ENCODE measurements at regions not wholly inside any gene's neighbourhood (a gene's known extent, or its start where the extent isn't known, plus 50 kb on each side); places are given as distances from the start of the nearest gene placed in this dataset.

- 82% methylated on average over 9 of the region's 9 CpGs; no CpG with 5 or more reads in 1 of the 2 experiments for WGBS, 2 experiments (ENCODE audit: extremely low coverage in 1 of 2, insufficient coverage in 1 of 2, insufficient read length in 1 of 2, insufficient replicate concordance in 2 of 2, low coverage in 1 of 2, low lambda C conversion rate in 2 of 2, missing lambda C conversion rate in 1 of 2)
- H3K4me3 ChIP-seq (ENCODE audit: extremely low read depth in 1 of 4, insufficient read depth in 2 of 4, low read depth in 3 of 4, low read length in 4 of 4) = no peak overlapping the region
Measured at GRCh38 chr17:77814091-77814772, 144.3 kb upstream of the TNRC6C start.

More at GRCh38 chr17:77814091-77814772, 144.3 kb upstream of the TNRC6C start:
- H3K23me2 ChIP-seq (ENCODE audit: low read depth, low read length) = peaks cover 7% of the 10 kb centered on the region; the same call in 1 of the 2 replicates
- H2BK12ac ChIP-seq (ENCODE audit: low read depth, low read length) = no peak overlapping the region
- ChIA-PET POLR2A (ENCODE audit: partially characterized antibody) (no interaction called here), CTCF (ENCODE audit: partially characterized antibody) (interaction anchor here (1.5 to 1.7 kb wide), 3 partner anchors 24 to 267 kb away, joined by 4 to 6 read pairs (median 5); no protein-coding TSS in a partner anchor)
- H4K5ac ChIP-seq (ENCODE audit: insufficient read length, low read depth, low read length) = no peak overlapping the region
- H3K4me2 ChIP-seq (ENCODE audit: insufficient read depth in 1 of 2, low read depth in 2 of 2, low read length in 2 of 2) = no peak overlapping the region
- DNase-seq (ENCODE audit: low read depth in 1 of 2, low spot score in 2 of 2) = no peak
- H3K4ac ChIP-seq (replicated peaks; ENCODE audit: insufficient read length, low read depth, low read length) = no peak overlapping the region
- no peak overlapping the region for H3K27ac ChIP-seq (ENCODE audit: low read depth, low read length)
- H4K20me1 ChIP-seq (replicated peaks in 1 of 2; ENCODE audit: control insufficient read depth in 1 of 2, insufficient read depth in 2 of 2, low read length in 2 of 2) = peaks cover 0 to 5% of the 10 kb centered on the region in 2 experiments
- no peak for FAIRE-seq
- no peak overlapping the region for H3K23ac ChIP-seq (ENCODE audit: insufficient read length)
- H3K14ac ChIP-seq (ENCODE audit: insufficient read length) = no peak overlapping the region
- H3K56ac ChIP-seq (replicated peaks; ENCODE audit: insufficient read length, low read depth, low read length) = no peak overlapping the region
- H3K4me1 ChIP-seq (replicated peaks in 1 of 4; ENCODE audit: control insufficient read depth in 3 of 4, insufficient read depth in 4 of 4, low read length in 3 of 4) = peaks cover 3 to 14% (median 10%) of the 10 kb centered on the region in 4 experiments
- no peak for TF ChIP-seq TBP (IDR thresholded peaks at IDR 0.05; ENCODE audit: low read depth, low read length)
- TF ChIP-seq, protein P1, sequence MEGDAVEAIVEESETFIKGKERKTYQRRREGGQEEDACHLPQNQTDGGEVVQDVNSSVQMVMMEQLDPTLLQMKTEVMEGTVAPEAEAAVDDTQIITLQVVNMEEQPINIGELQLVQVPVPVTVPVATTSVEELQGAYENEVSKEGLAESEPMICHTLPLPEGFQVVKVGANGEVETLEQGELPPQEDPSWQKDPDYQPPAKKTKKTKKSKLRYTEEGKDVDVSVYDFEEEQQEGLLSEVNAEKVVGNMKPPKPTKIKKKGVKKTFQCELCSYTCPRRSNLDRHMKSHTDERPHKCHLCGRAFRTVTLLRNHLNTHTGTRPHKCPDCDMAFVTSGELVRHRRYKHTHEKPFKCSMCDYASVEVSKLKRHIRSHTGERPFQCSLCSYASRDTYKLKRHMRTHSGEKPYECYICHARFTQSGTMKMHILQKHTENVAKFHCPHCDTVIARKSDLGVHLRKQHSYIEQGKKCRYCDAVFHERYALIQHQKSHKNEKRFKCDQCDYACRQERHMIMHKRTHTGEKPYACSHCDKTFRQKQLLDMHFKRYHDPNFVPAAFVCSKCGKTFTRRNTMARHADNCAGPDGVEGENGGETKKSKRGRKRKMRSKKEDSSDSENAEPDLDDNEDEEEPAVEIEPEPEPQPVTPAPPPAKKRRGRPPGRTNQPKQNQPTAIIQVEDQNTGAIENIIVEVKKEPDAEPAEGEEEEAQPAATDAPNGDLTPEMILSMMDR (IDR thresholded peaks at IDR 0.05; ENCODE audit: control extremely low read depth in 1 of 3, insufficient read depth in 1 of 3, low read depth in 1 of 3, low read length in 3 of 3) = no peak
- no peak for TF ChIP-seq KDM4A (IDR thresholded peaks at IDR 0.05; ENCODE audit: low read depth, low read length, severe bottlenecking)
- no peak for TF ChIP-seq RAD21 (IDR thresholded peaks at IDR 0.05 in 1 of 2, conservative IDR thresholded peaks at IDR 0.05 in 1 of 2; ENCODE audit: low read depth in 2 of 2, low read length in 2 of 2)
- no peak for TF ChIP-seq KDM5A (IDR thresholded peaks at IDR 0.05; ENCODE audit: low read length)
- H4K91ac ChIP-seq (replicated peaks; ENCODE audit: insufficient read length, low read length) = no peak overlapping the region
- H2BK120ac ChIP-seq (replicated peaks; ENCODE audit: low read depth, low read length) = no peak overlapping the region
- no peak overlapping the region for H3K9ac ChIP-seq (replicated peaks in 1 of 4; ENCODE audit: extremely low read depth in 1 of 4, low read depth in 3 of 4, low read length in 3 of 4)
- no peak overlapping the region for H3K18ac ChIP-seq (ENCODE audit: extremely low read depth, low read length)
- H4K8ac ChIP-seq (ENCODE audit: extremely low read depth, insufficient read depth, low read length) = no peak overlapping the region
- H3K9me3 ChIP-seq (ENCODE audit: insufficient read depth in 2 of 2, low read depth in 1 of 2, low read length in 1 of 2) = no peaks in the 10 kb centered on the region
- H3K36me3 ChIP-seq (ENCODE audit: control insufficient read depth in 2 of 4, insufficient read depth in 4 of 4, low read length in 3 of 4) = no peaks in the 10 kb centered on the region
- H3K79me1 ChIP-seq (ENCODE audit: low read depth, low read length) = no peaks in the 10 kb centered on the region
- H3K27me3 ChIP-seq (replicated peaks in 1 of 4; ENCODE audit: control insufficient read depth in 3 of 4, extremely low read depth in 1 of 4, insufficient read depth in 3 of 4, low read length in 3 of 4) = no peaks in the 10 kb centered on the region
- no peak overlapping the region for H2BK15ac ChIP-seq (ENCODE audit: low read length)
- H2BK20ac ChIP-seq (ENCODE audit: low read length) = no peak overlapping the region
- H2AK5ac ChIP-seq (ENCODE audit: low read depth, low read length) = no peak overlapping the region
- no peaks in the 10 kb centered on the region for H3K79me2 ChIP-seq (ENCODE audit: control insufficient read depth in 1 of 2, insufficient read depth in 2 of 2, low read length in 2 of 2)
- no peak overlapping the region for H2BK5ac ChIP-seq (ENCODE audit: low read depth, low read length)
- H2AFZ ChIP-seq (ENCODE audit: low read length) = no peak overlapping the region
